H7 (cell line): ENCODE measurements at regions not wholly inside any gene's neighbourhood (a gene's known extent, or its start where the extent isn't known, plus 50 kb on each side); places are given as distances from the start of the nearest gene placed in this dataset.
"Not testable (repeated sequence)": the region's sequence is repeated elsewhere in the genome, so short reads cannot be mapped to it uniquely, and the experiment has no call there.

Experiments used
- DNase-seq: peaks from one replicate; pipeline ENCODE4 v3.0.0; 2012
- H3K27me3 ChIP-seq: 2 replicates; pipeline ENCODE4 v1.6.0; 2011; ENCODE audit warnings: mild to moderate bottlenecking, low read length; ENCODE audit not compliant: control insufficient read depth, insufficient read depth
- H3K36me3 ChIP-seq: replicated peaks from 2 replicates; pipeline ENCODE4 v1.5.1; 2011; ENCODE audit warnings: low read length; ENCODE audit not compliant: control insufficient read depth, insufficient read depth
- H3K4me3 ChIP-seq: 2 replicates; pipeline ENCODE4 v1.5.1; 2011; ENCODE audit warnings: low read depth, mild to moderate bottlenecking, control low read depth, low read length, moderate library complexity; ENCODE audit not compliant: insufficient read depth

DNA sequence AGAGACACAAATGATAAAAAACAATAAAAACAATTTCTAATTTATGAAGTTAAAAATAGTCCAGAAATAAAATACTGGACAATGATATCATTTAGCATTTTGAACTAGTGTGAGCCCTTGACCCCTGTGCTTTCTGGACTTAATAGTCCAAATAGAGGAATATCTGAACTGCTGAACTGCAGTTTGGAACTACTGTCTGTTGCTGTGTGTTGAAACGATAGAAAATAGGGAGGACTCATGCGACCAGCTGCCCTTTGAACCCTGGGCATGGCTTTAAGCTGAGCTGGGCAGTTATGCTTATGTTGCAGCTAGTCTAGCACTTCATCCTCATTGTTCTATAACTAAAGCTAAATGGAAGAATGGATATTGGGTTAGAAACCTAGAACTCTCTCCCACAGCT is 99.5 kb downstream of the FMR1NB start:
- Histone ChIP-seq H3K27me3 (no peaks in the 10 kb centered on the region), H3K36me3 (no peaks in the 10 kb centered on the region), H3K4me3 (no peak overlapping the region)
- DNase-seq = no peak

DNA sequence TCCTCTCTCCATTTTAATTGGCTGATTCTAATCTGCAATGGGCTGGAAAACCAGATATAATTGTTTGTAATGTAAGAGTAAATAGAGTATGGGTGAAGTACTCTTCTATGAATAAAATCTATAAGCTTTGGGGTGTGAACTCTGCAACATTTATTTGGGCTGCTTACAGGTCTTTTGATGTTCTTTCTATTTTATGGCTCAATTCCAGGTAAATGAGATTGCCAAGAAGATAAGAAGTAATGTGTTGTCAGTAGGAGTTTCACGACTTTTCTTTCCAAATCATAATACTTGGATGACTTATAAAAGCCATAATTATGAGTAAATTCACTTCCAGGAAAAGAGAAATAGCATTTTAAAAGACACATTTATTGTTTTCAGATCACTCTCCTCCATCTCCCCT is 103.5 kb downstream of the FMR1NB start:
- no peak for DNase-seq
- no peaks in the 10 kb centered on the region for H3K27me3 ChIP-seq
- H3K36me3 ChIP-seq = no peaks in the 10 kb centered on the region
- no peak overlapping the region for H3K4me3 ChIP-seq

DNA sequence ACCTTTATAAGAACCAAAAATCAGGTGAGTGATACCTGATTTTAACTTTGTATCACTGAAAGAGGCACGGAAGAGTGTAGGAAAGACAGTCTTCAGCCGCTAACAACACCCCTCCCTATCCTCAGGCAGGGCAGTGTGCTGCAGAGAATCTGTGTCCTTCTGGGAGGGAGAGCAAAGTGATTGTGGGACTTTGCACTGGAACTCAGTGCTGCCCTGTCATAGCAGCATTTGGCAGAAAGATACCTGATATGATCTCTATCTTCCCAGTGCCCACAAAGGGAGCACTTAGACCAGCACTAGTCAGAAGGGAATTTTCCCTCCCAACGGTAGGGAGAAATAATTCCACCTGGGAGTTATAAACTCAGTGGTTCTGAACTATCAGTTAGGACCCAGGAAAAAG is 139.0 kb downstream of the FMR1NB start:
- Histone ChIP-seq H3K27me3 (no peaks in the 10 kb centered on the region), H3K36me3 (no peaks in the 10 kb centered on the region), H3K4me3 (no peak overlapping the region)
- no peak for DNase-seq

DNA sequence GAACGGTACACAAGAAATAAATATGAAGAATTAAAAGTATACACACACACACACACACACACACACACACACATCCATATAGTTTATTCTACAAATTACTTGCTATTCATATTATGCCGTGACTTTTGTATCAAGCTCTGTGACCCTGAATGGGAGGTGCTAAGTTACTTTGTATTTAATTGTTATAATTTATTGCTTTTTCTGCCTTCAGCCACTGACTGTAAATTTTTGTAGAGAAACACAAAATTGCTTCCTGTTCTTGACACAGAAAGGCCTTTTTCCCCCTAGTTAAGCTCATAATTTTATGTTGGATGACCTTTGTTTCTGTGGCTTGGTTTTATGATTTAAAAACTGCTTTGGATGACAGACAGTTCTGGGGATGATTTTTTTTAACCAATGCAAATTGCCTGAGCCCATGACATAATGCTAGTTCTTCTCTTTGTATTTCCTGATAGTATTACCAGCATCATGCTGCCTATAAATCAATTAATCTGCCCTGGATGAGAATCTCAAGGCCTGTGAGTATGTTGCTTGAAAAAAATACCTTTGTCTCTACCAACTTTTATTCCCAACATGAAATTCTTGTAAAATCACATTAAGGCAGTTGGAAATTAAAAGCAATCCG is 140.0 kb downstream of the FMR1NB start:
- DNase-seq = no peak
- no peaks in the 10 kb centered on the region for H3K36me3 ChIP-seq
- H3K4me3 ChIP-seq = no peak overlapping the region

DNA sequence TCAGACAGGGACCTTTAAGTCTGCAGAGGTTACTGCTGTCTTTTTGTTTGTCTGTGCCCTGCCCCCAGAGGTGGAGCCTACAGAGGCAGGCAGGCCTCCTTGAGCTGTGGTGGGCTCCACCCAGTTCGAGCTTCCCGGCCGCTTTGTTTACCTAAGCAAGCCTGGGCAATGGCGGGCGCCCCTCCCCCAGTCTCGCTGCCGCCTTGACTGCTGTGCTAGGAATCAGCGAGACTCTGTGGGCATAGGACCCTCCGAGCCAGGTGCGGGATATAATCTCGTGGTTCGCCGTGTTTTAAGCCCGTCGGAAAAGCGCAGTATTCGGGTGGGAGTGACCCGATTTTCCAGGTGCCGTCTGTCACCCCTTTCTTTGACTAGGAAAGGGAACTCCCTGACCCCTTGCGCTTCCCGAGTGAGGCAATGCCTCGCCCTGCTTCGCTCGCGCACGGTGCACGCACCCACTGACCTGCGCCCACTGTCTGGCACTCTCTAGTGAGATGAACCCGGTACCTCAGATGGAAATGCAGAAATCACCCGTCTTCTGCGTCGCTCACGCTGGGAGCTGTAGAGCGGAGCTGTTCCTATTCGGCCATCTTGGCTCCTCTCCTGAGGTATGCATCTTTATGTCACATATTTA is 147.9 kb downstream of the FMR1NB start:
- peak overlapping the region; percentile 37 for H3K4me3 ChIP-seq
- DNase-seq = not testable (repeated sequence)

More for the DNA sequence above, 140.0 kb downstream of the FMR1NB start:
- H3K27me3 ChIP-seq = no peaks in the 10 kb centered on the region

DNA sequence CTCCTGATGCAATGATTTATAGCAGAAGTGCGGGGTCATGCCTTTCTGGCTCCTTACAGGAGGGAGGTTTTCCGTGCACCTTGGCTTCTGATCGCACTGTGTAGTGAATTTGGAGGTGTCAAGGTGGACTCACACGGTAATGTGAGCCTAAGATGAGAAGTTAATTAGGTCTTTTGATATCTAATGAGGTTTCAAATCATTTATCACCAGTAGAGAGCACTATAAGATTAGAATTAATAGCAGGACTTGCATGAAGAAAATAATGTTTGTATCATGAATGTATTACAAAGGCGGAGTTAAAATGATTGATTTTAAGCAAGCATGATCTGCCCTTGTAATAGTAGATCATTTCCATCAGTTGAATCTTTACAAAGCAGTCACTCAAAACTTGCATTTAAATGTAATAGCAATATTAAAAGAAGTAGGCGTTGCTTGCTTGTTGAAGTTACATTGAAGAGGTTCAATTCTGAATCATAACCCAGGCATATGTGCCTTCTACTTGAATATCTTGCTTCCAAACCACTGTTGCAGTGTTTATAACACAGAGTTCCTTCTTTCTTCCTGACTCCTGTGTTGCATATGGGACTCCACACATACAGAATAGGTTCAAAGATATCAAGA is 152.1 kb downstream of the FMR1NB start:
- DNase-seq = no peak
- Histone ChIP-seq H3K36me3 (no peaks in the 10 kb centered on the region), H3K27me3 (no peaks in the 10 kb centered on the region), H3K4me3 (no peak overlapping the region)

More for the DNA sequence above, 147.9 kb downstream of the FMR1NB start:
- H3K36me3 ChIP-seq, H3K27me3 ChIP-seq: not testable (repeated sequence)

DNA sequence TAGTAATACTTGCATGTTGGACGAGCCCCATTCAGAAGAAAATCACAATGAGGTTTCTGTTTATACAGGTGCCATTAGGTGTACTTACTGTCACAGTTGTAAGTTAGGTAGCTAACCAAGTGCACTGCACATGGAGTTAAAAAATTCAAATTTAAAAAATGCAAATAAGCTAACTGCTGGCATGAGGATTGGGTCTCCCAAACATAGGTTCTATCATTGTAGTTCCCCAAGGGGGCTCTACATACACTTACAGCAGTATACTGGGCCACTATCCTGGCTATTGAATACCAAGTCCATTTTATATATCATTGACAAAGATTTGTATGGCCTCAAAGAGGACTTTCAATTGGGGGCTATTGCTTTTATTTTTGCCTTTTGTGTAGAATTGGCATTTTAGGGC is 153.4 kb downstream of the FMR1NB start:
- Histone ChIP-seq H3K4me3 (no peak overlapping the region), H3K27me3 (no peaks in the 10 kb centered on the region), H3K36me3 (no peaks in the 10 kb centered on the region)
- no peak for DNase-seq

DNA sequence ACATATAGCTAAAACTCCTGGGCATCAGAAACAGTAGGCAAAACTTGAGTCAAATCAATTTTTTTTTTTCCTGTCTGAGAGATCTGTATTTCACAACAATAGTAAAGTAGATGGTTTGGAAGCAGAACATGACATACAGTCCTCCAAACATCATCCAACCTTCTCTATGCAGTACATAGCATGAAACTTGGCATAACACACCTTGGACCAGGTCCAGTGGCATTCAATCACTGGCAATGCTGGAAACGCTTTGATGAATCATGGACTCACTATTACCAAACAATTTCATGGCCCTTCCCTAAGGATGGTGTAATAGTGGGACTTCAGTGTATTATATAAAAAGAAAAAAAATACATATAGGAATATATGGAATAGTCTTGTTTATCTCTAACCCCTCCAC is 154.6 kb downstream of the FMR1NB start:
- H3K27me3 ChIP-seq = no peaks in the 10 kb centered on the region
- H3K4me3 ChIP-seq = no peak overlapping the region
- DNase-seq = no peak
- no peaks in the 10 kb centered on the region for H3K36me3 ChIP-seq

DNA sequence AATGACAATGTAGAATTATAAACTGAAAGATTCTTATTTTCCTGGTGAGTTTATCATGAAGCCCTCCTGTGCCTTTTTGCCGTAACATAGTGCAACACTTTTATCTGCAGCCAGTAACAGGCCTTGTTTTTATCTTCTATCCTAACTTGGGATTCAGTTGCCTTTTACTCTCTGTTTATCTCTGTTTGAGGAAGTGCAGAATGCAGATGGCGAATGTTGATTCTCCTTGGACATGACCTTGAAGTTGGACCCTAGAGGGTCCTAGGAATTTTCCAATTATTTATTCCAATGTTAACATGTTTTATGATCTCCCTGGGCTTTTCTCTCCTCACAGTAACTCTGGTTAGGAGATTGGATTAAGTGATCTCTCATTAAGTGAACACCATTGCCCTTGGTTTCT is 165.0 kb downstream of the FMR1NB start:
- H3K4me3 ChIP-seq = no peak overlapping the region
- no peak for DNase-seq
- no peaks in the 10 kb centered on the region for H3K27me3 ChIP-seq
- H3K36me3 ChIP-seq = no peaks in the 10 kb centered on the region

DNA sequence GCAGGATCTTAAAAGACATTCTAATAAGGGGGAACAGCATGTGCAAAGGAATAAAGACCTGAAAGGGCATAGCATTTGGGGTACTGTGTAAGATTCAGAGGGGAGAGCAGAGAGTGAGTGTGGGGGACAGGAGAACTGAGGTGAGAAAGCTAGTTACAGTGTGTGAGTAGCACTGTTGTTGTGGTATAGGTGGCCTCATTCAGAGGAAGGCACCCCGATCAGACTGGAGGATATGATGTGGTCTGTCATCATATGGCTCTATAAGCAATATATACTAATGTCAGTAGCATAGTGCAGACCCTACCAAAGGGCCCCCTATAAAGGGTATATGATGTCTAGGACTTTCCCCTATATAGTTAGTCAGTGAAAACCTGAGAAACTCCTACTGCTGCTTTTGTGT is 175.8 kb downstream of the FMR1NB start:
- no peak for DNase-seq
- no peaks in the 10 kb centered on the region for H3K36me3 ChIP-seq
- H3K4me3 ChIP-seq = no peak overlapping the region

DNA sequence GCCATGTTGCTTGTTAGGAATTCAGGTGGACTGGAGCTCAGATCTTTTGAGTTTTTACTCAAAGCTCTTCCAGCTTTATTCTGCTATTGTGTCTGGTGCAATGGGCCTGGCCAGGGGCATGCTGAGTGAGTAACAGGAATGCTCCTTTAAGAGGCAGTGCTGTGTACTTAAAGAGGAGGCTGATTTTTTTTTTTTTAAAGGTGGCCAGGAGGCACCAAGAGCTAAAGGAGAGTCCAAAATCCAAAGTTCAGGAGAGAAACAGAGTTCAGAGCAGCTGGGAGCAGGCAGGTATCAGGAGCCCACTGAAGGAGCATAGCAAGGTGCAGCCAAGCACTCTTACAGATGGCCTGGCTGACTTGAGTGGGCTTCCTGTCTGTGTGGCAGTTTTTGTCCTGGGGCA is 178.7 kb downstream of the FMR1NB start:
- H3K4me3 ChIP-seq = no peak overlapping the region
- H3K36me3 ChIP-seq = no peaks in the 10 kb centered on the region
- H3K27me3 ChIP-seq = no peaks in the 10 kb centered on the region
- no peak for DNase-seq

More for the DNA sequence above, 175.8 kb downstream of the FMR1NB start:
- no peaks in the 10 kb centered on the region for H3K27me3 ChIP-seq

DNA sequence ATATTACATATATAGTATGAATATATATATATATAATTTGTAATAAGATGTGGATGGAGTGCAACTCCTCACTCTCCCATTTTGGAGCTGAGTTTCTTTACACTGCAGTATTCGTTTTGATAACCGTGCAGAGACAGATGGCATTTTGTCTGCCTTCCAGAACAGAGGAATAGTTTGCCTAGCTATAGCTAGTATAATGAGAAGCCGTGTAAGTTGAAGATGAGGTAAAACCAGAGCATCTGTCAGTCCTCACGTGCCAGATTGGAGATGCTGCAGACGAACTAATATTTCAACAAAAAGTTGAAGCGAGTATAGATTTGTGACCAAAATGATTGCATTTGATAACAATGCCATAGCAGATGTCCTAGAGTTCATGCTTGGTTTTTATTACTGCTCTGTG is 180.6 kb downstream of the FMR1NB start:
- DNase-seq = no peak
- no peaks in the 10 kb centered on the region for H3K27me3 ChIP-seq

DNA sequence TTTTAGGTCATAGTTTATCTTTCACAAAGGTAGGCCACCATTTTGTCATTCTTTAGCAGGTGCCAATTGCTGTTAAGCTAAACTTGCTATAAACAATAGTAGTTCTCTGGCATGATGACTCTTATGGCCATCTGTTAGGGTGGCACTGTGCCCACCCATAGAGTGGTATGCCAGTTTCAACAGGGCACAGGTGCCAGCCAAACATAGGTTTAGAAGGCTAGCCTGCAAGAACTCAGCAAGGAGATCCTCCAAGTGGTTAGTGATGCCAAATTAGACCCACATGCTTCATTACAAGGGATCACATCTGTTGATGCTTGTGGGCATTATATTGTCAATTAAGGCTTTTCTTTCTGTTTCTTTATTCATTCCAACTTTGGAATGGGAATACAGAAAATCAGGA is 204.5 kb downstream of the FMR1NB start:
- Histone ChIP-seq H3K36me3 (no peaks in the 10 kb centered on the region), H3K27me3 (no peaks in the 10 kb centered on the region), H3K4me3 (no peak overlapping the region)
- DNase-seq = no peak

More for the DNA sequence above, 180.6 kb downstream of the FMR1NB start:
- no peaks in the 10 kb centered on the region for H3K36me3 ChIP-seq
- no peak overlapping the region for H3K4me3 ChIP-seq

DNA sequence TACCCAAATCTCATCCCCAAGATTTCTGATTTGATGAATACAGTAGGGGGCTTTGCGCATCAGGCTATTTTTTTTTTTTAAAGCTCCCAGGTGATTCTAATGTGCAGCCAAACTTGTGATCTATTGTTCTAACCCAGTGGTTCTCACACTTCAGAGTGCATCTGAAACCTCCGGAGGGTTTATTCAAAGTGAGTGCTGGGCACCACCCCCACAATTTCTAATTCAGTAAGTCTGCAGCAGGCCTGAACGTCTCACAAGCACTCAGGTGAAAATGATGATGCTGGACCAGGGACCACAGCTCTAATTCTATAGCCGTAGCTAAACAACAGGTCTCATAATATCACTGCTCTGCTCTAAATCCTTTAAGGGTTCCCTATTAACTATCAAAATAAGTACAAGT is 211.4 kb downstream of the FMR1NB start:
- no peak for DNase-seq
- Histone ChIP-seq H3K36me3 (no peaks in the 10 kb centered on the region), H3K4me3 (no peak overlapping the region), H3K27me3 (no peaks in the 10 kb centered on the region)

DNA sequence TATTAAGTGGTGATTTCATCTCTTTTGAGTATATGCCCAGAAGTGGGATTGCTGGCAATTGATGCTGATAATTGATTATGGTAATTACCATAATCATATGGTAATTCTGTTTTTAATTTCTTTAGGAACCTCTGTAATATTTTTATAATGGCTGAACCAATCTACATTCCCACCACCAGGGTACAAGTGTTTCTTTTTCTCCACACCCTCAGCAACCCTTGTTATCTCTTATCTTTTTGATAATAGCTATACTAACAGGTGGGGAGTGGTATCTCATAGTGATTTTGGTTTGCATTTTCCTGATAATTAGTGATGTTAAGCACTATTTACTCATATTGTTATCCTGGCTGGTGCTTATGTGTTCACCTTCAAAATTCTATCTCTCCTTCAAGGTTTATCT is 212.6 kb downstream of the FMR1NB start:
- Histone ChIP-seq H3K36me3 (no peaks in the 10 kb centered on the region), H3K27me3 (no peaks in the 10 kb centered on the region), H3K4me3 (no peak overlapping the region)
- no peak for DNase-seq
